HG02943 (cell line): ENCODE measurements at regions not wholly inside any gene's neighbourhood (a gene's known extent, or its start where the extent isn't known, plus 50 kb on each side); places are given as distances from the start of the nearest gene placed in this dataset.
"Not testable (repeated sequence)": the region's sequence is repeated elsewhere in the genome, so short reads cannot be mapped to it uniquely, and the experiment has no call there.

Source experiments
- ATAC-seq: cut with Tn5 transposase; IDR thresholded peaks from one replicate; pipeline ENCODE4 v1.9.1; 2021; ENCODE audit warnings: mild to moderate bottlenecking, low read depth, moderate library complexity; ENCODE audit not compliant: unreplicated experiment

- not testable (repeated sequence) for ATAC-seq
These were observed 187.7 kb upstream of the ARHGEF26 start for GRCh38 chr3:153933481-153933880.

- no peak for ATAC-seq
These were observed 177.1 kb upstream of the ARHGEF26 start for GRCh38 chr3:153944084-153944483.

GRCh38 chr3:153951276-153951675 is 169.9 kb upstream of the ARHGEF26 start:
- ATAC-seq = no peak

DNA sequence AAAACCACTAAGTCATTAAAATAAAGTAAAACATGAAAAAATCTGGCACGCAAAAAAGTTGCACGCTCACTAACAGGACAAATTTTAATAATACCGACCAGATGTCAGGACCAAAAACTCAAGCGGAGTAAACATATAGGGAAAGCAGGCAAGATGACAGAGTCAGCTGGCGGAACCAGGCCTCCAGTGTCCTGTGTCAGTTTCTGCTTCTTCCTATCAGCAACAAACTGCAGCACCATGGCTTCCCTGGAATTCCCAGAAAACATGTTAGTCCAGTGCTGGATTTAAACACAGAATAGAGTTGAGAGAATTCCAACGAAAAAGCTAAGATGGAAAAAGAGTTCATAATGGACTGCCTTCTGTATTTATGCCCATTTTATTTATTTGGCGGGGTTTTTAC is 169.1 kb upstream of the ARHGEF26 start:
- ATAC-seq = no peak

DNA sequence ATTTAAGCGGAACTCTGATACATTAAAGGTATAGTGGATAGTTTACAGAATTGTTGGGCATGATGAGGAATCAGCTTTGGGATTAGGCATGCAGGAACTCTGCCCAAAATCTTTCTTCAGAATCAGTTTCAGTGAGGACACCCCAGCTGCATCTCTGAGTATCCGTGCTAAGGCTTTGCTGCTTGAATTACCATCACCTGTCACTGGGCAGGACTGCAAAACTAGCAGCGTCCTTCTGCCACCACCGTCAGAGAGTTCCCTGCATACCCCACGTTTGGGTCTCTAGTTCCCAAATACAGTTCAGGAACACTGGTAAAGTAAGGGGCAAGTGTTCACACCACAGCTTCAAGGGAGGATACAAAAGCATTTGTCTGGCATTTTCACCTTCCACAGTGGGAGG is 164.6 kb upstream of the ARHGEF26 start:
- ATAC-seq = no peak

- ATAC-seq = no peak
These were observed 163.8 kb upstream of the ARHGEF26 start for GRCh38 chr3:153957421-153957820.

- ATAC-seq = no peak
These were observed 162.3 kb upstream of the ARHGEF26 start for GRCh38 chr3:153958635-153959595.

GRCh38 chr3:153960458-153961074 is 160.6 kb upstream of the ARHGEF26 start:
- ATAC-seq = no peak

GRCh38 chr3:153961494-153961893 is 159.7 kb upstream of the ARHGEF26 start:
- ATAC-seq = no peak

- no peak for ATAC-seq
These were observed 158.2 kb upstream of the ARHGEF26 start for GRCh38 chr3:153963012-153963411.

- no peak for ATAC-seq
These were observed 153.9 kb upstream of the ARHGEF26 start for GRCh38 chr3:153967260-153967659.

GRCh38 chr3:153970047-153970446 is 151.1 kb upstream of the ARHGEF26 start:
- ATAC-seq = no peak

GRCh38 chr3:153970741-153971347 is 150.3 kb upstream of the ARHGEF26 start:
- ATAC-seq = no peak

GRCh38 chr3:153972862-153973261 is 148.3 kb upstream of the ARHGEF26 start:
- ATAC-seq = peak; percentile 49

- ATAC-seq = peak; percentile 48
These were observed 147.4 kb upstream of the ARHGEF26 start for GRCh38 chr3:153973722-153974265.

DNA sequence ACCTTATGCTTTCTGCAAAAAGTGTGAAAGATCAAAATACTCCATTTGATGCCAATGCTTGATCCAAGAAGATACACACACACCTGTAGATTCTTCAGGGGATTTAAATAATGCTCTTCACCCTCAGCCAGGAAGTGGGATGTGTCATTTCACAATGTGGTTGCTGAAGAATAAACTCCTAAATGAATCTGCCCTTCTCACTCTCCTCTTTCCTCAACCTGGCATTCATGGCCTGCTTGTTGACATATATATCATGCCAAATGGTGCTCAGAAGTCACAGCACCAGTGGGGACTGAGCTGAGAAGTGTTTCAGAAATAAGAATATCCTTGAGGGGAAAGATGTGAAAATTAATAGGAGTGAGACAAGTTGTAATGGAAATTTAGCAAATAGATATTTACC is 146.6 kb upstream of the ARHGEF26 start:
- no peak for ATAC-seq

DNA sequence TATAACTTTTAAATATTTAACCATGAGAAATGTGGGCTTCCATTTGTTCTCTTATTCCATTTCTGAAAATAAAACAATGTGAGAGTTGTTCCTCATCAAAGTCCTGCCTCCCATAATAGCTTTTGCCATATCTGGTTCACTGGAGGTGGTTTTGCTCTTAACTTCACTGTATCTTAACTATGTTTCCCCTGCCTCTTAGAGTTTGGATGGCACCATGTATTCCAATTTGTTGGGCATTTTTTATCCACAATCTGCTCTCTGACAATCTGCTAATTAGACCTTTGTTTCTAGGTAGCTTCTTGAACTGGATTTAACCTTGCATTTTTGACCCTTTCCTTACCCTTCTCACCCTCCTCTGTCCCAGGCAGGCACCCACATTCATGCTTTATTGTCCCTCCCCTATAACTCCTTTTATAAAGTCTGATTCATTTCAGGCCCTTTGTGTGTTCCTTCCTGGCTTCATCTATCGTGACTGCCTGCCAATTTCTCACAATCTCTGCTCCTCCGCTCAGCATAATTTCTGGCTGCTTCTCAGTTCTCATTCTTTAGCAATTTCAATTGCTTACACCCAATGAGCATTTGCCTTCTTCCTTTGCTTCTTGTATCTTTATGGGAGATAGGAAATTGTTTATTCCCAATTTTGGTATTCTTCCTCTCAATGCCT is 144.2 kb upstream of the ARHGEF26 start:
- ATAC-seq = no peak

- ATAC-seq = no peak
These were observed 143.2 kb upstream of the ARHGEF26 start for GRCh38 chr3:153978006-153978405.

DNA sequence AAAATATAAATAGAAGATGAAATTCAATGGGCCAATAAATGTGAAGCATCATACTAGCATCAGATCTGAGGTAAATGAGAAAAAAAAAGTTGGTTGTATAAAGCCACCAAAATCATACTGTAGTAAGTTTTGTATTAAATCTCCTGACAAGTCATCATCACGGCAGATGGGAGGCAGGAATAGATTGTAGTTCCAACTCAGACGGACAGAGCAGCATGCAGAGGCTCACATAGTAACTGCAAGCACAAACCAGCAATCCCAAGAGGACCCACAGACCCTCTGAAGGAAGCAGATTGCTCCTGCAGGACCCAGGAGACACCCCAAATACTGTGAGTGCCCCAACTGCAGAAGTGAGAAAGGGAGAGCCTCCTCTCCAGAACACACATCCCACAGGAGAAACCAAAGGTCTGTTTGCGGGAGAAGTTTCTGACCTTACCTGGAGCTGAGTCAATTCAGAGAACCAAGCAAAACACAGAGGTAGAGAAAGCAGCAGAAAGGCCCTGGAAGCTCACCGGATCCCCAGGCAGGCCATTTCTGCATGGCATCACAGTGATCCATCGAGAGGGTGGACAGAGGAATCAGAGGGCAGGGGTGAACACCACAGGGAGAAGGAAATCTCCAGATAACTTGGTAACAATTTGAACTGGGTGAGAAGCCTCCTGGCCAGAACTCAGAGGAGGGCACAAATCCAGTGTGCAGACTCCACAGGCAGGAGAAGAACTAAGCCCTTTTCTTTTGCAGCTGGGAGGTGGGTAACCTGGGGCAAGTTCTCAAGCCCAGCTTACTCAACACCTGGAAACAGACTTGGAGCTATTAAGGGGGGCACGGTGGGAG is 141.6 kb upstream of the ARHGEF26 start:
- no peak for ATAC-seq

DNA sequence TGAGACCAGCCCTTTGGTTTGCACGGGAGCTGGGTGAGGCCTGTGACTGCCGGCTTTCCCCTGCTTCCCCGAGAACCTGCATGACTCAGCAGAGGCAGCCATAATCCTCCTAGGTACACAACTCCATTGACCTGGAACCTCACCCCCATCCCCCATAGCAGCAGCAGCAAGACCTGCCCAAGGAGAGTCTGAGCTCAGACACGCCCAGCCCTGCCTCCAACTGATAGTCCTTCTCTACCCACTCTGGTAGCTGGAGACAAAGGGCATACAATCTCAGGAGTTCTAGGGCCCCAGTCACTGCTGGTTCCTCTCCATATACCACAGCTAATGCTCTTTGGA is 141.0 kb upstream of the ARHGEF26 start:
- no peak for ATAC-seq
